ENCODE measurements at regions not wholly inside any gene's neighbourhood (a gene's known extent, or its start where the extent isn't known, plus 50 kb on each side); places are given as distances from the start of the nearest gene placed in this dataset.

DNA sequence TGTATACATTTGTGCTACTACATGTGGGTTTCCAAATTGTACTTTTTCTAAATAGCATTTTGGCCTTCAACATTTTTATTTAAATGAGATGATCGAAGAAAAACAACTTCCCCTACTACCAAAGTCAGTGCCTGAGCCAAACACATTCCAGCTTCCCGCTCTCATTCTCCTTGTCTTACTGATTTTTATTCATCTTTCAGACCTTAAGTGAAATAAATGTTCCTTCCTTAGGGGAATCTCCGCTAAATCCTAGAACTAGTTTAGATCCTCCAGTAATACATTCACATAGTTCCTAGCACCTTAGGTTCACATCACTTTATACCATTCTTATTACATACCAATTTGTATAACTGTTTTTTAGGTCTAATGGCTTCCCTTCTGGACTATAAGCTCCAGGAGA is 122.3 kb upstream of the COL3A1 start:
- no peak for DNase-seq (ENCODE audit: low spot score)

GRCh38 chr2:188852772-188853171 is 121.4 kb upstream of the COL3A1 start:
- no peak for DNase-seq (ENCODE audit: low spot score)

DNA sequence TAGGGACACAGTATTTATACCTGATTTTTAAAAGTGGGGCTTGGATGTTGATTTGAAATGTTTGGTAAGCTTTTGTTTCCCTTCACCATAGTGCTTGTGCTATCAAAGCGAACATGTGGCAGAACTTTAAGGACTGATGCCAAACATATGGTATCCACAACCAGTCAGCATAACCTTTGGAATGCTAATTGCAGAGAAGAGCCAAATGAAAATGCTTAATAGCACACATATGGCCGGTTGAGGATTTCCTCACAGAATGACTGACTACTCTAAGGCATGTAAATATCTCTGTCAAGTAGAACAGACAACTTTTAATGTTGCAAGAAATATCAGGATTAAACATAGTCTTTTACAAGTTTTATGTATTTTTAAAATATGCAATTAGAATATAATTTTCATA is 120.9 kb upstream of the COL3A1 start:
- peak; percentile 51 for DNase-seq (ENCODE audit: low spot score)

DNA sequence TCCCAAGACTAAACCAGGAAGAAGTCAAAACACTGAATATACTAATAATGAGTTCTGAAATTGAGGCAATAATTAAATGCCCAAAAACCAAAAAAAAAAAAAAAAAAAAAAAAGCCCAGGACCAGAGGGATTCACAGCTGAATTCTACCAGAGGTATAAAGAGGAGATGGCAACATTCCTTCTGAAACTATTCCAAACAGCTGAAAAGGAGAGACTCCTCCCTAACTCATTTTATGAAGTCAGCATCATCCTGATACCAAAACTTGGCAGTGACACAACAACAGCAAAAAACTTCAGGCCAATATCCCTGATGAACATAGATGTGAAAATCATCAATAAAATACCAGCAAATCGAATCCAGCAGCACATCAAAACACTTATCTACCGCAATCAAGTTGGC is 108.5 kb upstream of the COL3A1 start:
- DNase-seq (ENCODE audit: low spot score): no peak

- peak; percentile 28 for DNase-seq (ENCODE audit: low spot score)
Observed at GRCh38 chr2:188869550-188869949, 104.6 kb upstream of the COL3A1 start.

DNA sequence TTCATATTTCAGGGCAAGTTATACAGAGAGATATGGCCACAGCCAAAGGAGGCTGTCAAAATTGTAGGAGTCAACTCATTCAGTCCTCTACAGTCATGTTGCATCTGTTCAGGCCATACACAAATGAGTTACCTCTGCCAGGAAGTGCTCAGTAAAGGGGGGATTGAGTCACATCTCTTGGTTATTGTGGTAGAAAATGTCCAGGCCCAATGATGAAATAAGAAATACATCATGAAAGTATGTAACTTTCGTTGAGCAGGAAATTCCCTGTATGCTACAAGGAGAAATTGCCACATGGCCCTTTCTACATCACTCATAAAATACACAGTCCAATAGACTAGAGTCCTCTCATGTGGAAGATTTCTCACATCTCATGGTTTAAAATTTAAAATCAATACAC is 103.9 kb upstream of the COL3A1 start:
- DNase-seq (ENCODE audit: low spot score): peak; percentile 51

GRCh38 chr2:188875104-188875503 is 99.1 kb upstream of the COL3A1 start:
- DNase-seq (ENCODE audit: low spot score): no peak

- DNase-seq (ENCODE audit: low spot score): no peak
Observed at GRCh38 chr2:188878716-188879115, 95.5 kb upstream of the COL3A1 start.

- no peak for DNase-seq (ENCODE audit: low spot score)
Observed at GRCh38 chr2:188880740-188881139, 93.4 kb upstream of the COL3A1 start.

GRCh38 chr2:188881434-188881833 is 92.7 kb upstream of the COL3A1 start:
- DNase-seq (ENCODE audit: low spot score): no peak

GRCh38 chr2:188884046-188884445 is 90.1 kb upstream of the COL3A1 start:
- peak; percentile 23 for DNase-seq (ENCODE audit: low spot score)

GRCh38 chr2:188884517-188884916 is 89.7 kb upstream of the COL3A1 start:
- no peak for DNase-seq (ENCODE audit: low spot score)

DNA sequence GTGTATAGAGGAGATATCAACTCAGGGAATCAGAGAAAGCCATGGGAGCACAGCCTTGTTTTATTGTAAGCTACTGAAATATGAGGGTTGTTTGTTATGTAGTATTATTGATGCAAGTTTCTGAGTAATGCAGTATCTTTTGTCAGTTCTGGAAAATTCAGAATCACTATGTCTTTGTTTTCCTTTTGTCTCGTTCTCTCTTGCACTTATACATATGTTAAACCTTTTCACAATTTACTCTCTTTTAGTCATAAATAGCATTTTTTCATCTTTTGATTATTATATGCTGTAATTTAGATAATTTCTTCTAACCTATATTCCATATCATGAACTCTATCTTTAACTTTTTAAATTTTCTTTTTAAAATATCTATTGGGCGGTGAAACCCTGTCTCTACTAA is 85.0 kb upstream of the COL3A1 start:
- no peak for DNase-seq (ENCODE audit: low spot score)

- DNase-seq (ENCODE audit: low spot score): no peak
Observed at GRCh38 chr2:188890755-188891154, 83.4 kb upstream of the COL3A1 start.

GRCh38 chr2:188892636-188893035 is 81.5 kb upstream of the COL3A1 start:
- DNase-seq (ENCODE audit: low spot score): no peak

DNA sequence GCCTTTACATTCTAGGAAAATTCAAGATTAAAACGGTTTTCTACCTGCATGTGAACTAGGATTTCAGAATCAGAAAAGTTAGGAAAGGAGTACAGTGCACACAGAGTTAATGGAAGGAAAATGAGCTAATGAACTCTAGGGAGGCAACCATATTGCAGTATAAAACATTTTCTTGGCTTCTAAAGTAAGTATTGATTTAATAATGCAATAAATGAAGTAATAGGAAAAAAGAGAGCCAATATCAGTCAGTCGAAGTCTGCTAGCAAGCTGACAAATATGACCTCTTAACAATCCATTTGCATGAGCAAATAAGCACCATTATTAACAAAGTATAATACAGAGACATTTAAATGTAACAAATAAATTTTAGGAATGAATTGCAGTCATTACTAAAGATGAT is 80.2 kb upstream of the COL3A1 start:
- DNase-seq (ENCODE audit: low spot score): no peak

DNA sequence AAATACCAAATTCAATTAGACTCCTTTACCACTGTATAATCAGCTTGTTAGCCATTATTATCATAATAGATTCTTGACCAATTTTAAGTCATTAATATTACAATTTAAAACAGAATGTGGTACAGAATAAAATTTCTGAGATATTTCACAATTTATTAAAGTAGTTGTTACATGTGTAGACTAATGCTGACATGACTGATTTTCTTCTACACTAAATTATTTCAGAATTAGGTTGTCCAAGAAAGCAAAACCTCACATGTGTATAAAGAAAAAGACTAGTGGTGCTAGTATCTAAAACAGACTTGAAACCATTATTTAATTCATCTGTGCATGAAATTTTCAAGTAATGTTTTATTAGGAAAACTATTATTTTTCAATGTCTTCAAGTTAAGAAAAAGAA is 79.2 kb upstream of the COL3A1 start:
- DNase-seq (ENCODE audit: low spot score): no peak

GRCh38 chr2:188897096-188897495 is 77.1 kb upstream of the COL3A1 start:
- DNase-seq (ENCODE audit: low spot score): peak; percentile 39

- DNase-seq (ENCODE audit: low spot score): peak; percentile 11
Observed at GRCh38 chr2:188898261-188898660, 75.9 kb upstream of the COL3A1 start.

DNA sequence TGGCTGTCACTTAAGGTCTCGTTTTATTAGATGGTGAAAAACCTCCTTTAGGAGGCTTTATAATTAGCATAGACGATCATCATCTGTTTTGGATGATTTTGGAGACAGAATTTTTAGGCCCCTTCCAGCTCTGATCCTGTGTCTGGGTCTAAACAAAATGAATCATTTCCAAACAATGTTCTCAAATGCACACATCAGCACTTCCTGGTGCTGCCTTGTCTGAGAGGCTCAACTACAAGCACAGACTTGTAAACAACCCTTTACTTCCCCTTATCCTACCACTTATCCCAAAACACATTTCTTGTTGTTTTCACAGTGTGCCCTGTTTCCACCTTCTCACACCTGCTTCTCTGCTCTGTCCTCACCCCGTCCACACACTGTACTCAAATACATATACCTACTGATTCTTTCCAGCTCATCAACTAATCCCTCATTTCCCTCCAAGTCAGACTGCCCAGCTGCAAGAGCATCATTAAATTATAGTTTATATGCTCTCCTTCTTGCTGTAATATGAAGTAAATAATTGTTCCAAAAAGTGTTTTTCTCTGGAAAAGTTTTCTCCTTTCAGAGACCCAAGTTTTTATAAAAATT is 71.2 kb upstream of the COL3A1 start:
- peak; percentile 35 for DNase-seq (ENCODE audit: low spot score)

DNA sequence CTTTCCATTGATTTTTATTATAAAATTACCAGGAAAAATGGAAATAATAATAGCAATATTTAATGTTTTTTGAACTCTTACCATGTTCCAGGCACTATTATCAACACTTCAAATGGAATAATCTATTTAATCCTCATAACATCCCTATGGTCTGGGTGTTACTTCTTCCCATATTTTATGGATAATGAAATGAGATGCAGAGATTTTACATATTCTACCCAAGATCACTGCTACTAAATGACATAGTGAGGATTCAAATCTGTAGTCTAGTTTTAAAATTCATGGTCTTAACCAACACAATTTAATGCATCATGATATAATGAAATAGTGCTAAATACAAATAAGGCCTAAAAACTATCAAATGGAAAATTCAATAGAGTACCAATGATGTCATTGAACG is 70.4 kb upstream of the COL3A1 start:
- no peak for DNase-seq (ENCODE audit: low spot score)

DNA sequence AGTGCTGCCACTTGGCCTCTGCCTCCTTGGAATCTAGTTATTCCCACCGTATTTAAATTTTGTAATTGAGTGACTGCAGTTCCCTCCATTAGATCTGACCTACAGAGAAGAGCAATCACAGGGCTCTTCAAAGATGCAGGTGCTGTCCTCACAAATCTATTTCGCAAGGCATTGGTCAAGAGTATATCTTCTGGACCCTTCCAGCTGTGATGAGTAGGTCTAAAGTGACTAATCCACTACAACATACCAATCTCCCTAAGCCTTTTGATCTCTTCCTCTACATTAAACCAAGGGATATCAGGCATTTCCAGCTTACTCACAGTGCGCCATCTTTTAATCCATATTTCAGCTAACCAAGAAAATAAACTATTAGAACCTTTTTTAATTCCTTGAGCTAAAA is 65.1 kb upstream of the COL3A1 start:
- no peak for DNase-seq (ENCODE audit: low spot score)

GRCh38 chr2:188916736-188917135 is 57.4 kb upstream of the COL3A1 start:
- DNase-seq (ENCODE audit: low spot score): no peak

- no peak for DNase-seq (ENCODE audit: low spot score)
Observed at GRCh38 chr2:188917632-188918031, 56.5 kb upstream of the COL3A1 start.

DNA sequence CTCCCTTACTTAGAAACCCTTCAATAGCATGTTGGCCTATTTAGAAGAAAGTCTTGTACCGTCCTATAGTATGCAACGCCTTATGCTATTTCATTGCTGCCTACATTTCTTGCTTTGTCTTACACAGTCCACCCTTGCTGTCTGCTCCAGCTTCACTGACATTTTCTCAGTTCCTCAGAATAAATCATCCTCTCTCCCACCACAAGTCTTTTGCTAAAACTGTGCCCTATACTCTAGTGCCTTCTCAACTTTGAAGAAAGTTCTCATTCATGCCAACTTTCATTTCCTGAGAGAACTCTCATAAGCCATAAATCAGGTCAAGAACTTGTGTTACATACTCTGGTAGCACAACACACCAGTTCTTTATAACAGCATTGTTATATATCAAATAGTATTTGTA is 54.3 kb upstream of the COL3A1 start:
- DNase-seq (ENCODE audit: low spot score): no peak

Data from AG08396 (cell line).